Upper lobe of right lung (tissue), 1 donor: ENCODE measurements at regions not wholly inside any gene's neighbourhood (a gene's known extent, or its start where the extent isn't known, plus 50 kb on each side); places are given as distances from the start of the nearest gene placed in this dataset.

Experiments
- ATAC-seq: fragments of 200-7000 bp; cut with Tn5 transposase; one replicate; pipeline ENCODE4 v1.9.1; 2020; ENCODE audit warnings: mild to moderate bottlenecking, moderate library complexity
- DNase-seq: peaks from one replicate; pipeline ENCODE4 v3.0.0-alpha.2; 2020
- H3K27ac ChIP-seq: fragments of 200-600 bp; one replicate; pipeline ENCODE4 v1.8.0; 2022
- H3K27me3 ChIP-seq: fragments of 200-600 bp; one replicate; pipeline ENCODE4 v1.8.0; 2022; ENCODE audit warnings: mild to moderate bottlenecking
- H3K36me3 ChIP-seq: fragments of 200-600 bp; one replicate; pipeline ENCODE4 v1.8.0; 2022
- H3K4me1 ChIP-seq: fragments of 200-600 bp; one replicate; pipeline ENCODE4 v1.8.0; 2022
- H3K4me3 ChIP-seq: fragments of 200-600 bp; one replicate; pipeline ENCODE4 v1.8.0; 2022; ENCODE audit warnings: mild to moderate bottlenecking
- H3K9me3 ChIP-seq: fragments of 200-600 bp; one replicate; pipeline ENCODE4 v1.8.0; 2022
- CTCF ChIP-seq: fragments of 200-600 bp; IDR thresholded peaks from one replicate; pipeline ENCODE4 v1.8.0; 2022; ENCODE audit warnings: antibody characterized with exemption
- intact Hi-C: fragments of 100-400 bp; cut with DNase I; formaldehyde crosslinking; loops from one replicate; pipeline ENCODE4 v1.11.0; 2022
- donor health status: DM: no; HTN: yes; CAD: no; lungs with severe emphysema.

- TF ChIP-seq CTCF = no peak
- peak; percentile 35 for DNase-seq
- H3K9me3 ChIP-seq = no peaks in the 10 kb centered on the region
- intact Hi-C loops = no loop called here
- no peaks in the 10 kb centered on the region for H3K4me1 ChIP-seq
- H3K27ac ChIP-seq = no peak overlapping the region
- H3K4me3 ChIP-seq = no peak overlapping the region
- ATAC-seq = no peak
- H3K27me3 ChIP-seq = no peaks in the 10 kb centered on the region
- no peaks in the 10 kb centered on the region for H3K36me3 ChIP-seq
Observed at GRCh38 chr14:100400115-100400514, 77.0 kb downstream of the SLC25A47 start.

GRCh38 chr14:100401031-100401692 is 78.0 kb downstream of the SLC25A47 start:
- intact Hi-C loops = no loop called here
- Histone ChIP-seq H3K4me1 (peaks cover 5% of the 10 kb centered on the region), H3K4me3 (no peak overlapping the region), H3K9me3 (no peaks in the 10 kb centered on the region), H3K27me3 (no peaks in the 10 kb centered on the region), H3K27ac (no peak overlapping the region), H3K36me3 (no peaks in the 10 kb centered on the region)
- no peak for ATAC-seq
- no peak for TF ChIP-seq CTCF
- DNase-seq = peak; percentile 54

- ATAC-seq = no peak
- Histone ChIP-seq H3K4me1 (peaks cover 11% of the 10 kb centered on the region), H3K4me3 (no peak overlapping the region), H3K27me3 (no peaks in the 10 kb centered on the region), H3K9me3 (no peaks in the 10 kb centered on the region), H3K27ac (no peak overlapping the region), H3K36me3 (no peaks in the 10 kb centered on the region)
- no peak for TF ChIP-seq CTCF
- no peak for DNase-seq
- intact Hi-C loops = no loop called here
Observed at GRCh38 chr14:100401792-100402191, 78.7 kb downstream of the SLC25A47 start.

GRCh38 chr14:100402631-100403030 is 79.5 kb downstream of the SLC25A47 start:
- Histone ChIP-seq H3K4me1 (peaks cover 12% of the 10 kb centered on the region), H3K27me3 (no peaks in the 10 kb centered on the region), H3K27ac (no peak overlapping the region), H3K36me3 (no peaks in the 10 kb centered on the region), H3K4me3 (no peak overlapping the region), H3K9me3 (no peaks in the 10 kb centered on the region)
- DNase-seq (peak; percentile 31), ATAC-seq (no peak)
- intact Hi-C loops = no loop called here
- TF ChIP-seq CTCF = no peak

- Histone ChIP-seq H3K9me3 (no peaks in the 10 kb centered on the region), H3K36me3 (no peaks in the 10 kb centered on the region), H3K4me1 (peaks cover 12% of the 10 kb centered on the region), H3K27me3 (no peaks in the 10 kb centered on the region), H3K4me3 (no peak overlapping the region), H3K27ac (no peak overlapping the region)
- DNase-seq (no peak), ATAC-seq (no peak)
- intact Hi-C loops = no loop called here
- TF ChIP-seq CTCF = no peak
Observed at GRCh38 chr14:100403105-100403504, 80.0 kb downstream of the SLC25A47 start.
